GM10266 (cell line): ENCODE measurements at regions not wholly inside any gene's neighbourhood (a gene's known extent, or its start where the extent isn't known, plus 50 kb on each side); places are given as distances from the start of the nearest gene placed in this dataset.
A peak's percentile ranks its signal among the peaks of the same experiment; 100 is the strongest.

Source experiments
- DNase-seq: peaks from one replicate; pipeline ENCODE4 v3.0.0; 2012; ENCODE audit errors: extremely low spot score
- CTCF ChIP-seq: IDR thresholded peaks from 2 replicates; pipeline ENCODE4 v1.5.1; 2012; ENCODE audit warnings: mild to moderate bottlenecking, low read depth; ENCODE audit not compliant: control insufficient read depth, insufficient read depth; ENCODE audit errors: missing control alignments

DNA sequence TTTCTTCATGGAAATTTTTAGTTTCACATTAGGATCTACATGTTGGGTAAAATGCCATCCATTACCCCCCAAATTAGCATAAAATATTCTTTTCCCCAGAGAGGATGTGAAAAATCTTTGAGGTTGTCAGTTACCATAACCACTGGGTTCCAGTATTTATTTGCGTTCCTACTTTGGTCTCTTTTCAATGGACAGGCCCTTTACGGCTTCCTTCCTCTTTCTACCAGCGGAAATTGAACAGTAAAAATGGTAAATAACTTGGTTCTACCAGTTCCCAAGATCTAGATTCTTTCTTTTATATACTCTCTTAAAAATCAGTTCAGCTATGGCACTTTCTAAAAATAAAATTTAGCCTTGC lies 169.2 kb upstream of the APCDD1 start:
- no peak for TF ChIP-seq CTCF
- DNase-seq: peak; percentile 24

- TF ChIP-seq CTCF: no peak
- no peak for DNase-seq
Measured at GRCh38 chr18:10286580-10287150, 167.8 kb upstream of the APCDD1 start.

DNA sequence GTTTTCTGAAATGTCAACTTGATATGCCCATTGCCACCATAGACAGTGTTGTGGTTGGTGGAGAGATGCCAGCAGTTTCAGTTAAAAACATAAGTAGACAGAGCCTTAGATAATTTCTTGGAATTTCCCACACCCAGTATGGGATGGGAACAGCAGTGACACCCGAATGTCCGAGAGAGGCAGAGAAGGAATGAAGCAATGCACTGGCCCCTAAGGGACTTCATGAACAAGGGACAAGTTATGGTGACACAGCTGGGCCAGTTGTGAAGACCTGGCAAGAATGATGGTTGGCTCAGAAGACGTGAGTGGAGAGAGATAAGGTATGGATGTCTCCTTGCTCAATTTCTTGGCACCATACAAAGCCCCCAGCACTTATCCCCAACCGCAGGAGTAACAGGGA lies 165.2 kb upstream of the APCDD1 start:
- DNase-seq: no peak

DNA sequence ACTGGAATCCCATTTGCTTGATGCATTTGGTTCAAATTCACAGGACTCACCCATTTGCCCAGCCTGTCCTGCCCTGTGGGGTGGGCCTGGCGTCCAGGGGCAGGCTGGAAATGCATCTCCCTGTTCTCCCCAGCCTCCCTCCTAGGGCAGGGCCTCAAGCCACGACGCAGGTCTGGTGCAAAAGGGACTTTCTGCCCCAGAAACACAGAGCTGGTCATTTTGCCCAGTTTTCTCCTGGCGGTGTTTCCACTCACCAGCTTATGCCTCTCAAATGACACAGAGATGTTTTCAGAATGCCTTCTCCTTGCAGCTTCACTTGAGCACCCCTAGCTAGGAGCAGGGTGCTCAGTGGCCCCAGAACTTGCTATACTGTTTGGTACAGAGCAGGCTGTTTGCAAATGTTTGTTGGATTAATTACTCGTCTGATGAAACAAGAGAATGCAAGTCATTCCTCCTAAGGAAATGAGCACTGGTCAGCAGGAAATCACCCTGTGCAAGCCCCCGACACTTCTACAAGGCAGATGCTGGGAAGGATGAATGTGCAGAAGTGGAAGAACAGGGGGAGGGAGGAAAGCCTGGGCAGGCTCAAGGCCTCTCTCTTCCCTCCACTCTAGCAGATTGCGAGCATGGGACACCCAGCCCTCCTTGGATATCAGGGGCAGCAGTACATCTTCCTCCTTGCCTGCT lies 164.3 kb upstream of the APCDD1 start:
- no peak for TF ChIP-seq CTCF
- DNase-seq: no peak

More for the DNA sequence above, 165.2 kb upstream of the APCDD1 start:
- no peak for TF ChIP-seq CTCF

DNA sequence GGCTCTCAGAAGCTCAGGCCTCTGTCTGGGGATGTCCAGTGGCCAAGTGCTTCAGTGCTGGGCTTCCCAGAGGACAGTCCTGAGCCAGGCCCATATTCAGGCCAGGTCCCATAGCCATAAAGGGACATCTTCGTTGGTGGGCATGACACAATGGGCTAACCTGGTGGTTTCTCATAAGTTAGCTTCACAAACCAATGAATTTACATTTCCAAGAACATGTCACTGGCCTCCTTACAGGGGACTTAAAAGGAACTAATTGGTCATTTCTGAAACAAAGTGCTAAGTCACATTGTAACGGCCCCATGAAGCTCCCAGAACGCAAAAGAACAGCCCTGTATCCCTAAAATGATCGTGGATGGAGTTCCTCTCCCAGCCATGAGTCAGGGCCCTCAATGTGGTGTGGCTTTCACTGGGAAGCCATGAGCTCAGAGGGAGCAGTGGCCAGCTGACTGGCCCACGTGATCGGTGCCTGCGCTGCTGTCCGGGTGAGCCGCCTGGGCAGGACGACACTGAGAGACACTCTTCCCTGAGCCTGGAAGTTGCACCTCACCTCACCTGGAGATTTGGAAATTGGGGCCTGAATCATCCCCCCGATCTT lies 163.7 kb upstream of the APCDD1 start:
- DNase-seq: no peak
- TF ChIP-seq CTCF: no peak

DNA sequence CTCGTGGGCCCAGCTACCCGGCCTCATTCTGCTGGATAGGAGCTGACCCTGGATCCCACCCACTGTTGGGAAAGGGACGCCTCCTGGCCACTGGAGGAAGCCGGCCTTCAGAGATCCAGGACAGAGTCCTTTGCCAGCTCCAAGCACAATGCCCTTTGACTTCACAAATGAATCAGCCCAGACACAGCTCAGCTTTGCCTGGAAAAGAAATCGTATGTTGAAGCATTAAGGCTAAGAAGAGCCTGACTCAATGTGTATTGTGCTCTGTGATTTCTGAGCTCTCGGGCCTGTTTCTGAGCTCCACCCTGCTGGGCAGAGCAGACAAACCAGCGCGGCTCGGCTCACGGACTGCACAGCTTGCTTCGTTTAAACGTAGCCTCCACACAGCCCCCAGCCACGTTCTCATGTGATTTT lies 162.9 kb upstream of the APCDD1 start:
- TF ChIP-seq CTCF: no peak
- DNase-seq: no peak

DNA sequence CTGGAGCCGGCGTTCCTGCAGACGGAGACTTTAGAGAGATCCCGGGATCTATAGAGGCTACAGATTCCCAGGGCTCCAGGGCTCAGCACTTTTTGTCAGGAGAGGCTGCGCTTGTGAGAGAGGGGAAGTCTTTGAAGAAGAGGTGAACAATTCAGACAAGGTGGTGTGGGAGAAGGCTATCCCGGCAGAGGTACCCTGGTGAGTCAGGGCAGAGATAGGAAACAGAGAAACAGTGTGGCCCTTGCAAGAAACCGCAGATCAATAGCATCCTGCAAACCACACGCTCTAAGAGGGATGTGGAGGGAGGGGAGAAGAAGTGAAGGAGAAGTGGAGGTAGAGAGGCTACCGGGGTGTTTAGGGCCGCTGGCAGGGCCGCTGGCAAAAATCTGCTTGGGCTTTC lies 160.5 kb upstream of the APCDD1 start:
- DNase-seq: no peak
- TF ChIP-seq CTCF: no peak
